HG02840 (cell line): ENCODE measurements at regions not wholly inside any gene's neighbourhood (a gene's known extent, or its start where the extent isn't known, plus 50 kb on each side); places are given as distances from the start of the nearest gene placed in this dataset.
"Not testable (repeated sequence)": the region's sequence is repeated elsewhere in the genome, so short reads cannot be mapped to it uniquely, and the experiment has no call there.

Experiments used
- ATAC-seq: cut with Tn5 transposase; IDR thresholded peaks from one replicate; pipeline ENCODE4 v1.9.1; 2021; ENCODE audit warnings: mild to moderate bottlenecking, moderate library complexity, moderate number of reproducible peaks; ENCODE audit not compliant: unreplicated experiment, low FRiP score

DNA sequence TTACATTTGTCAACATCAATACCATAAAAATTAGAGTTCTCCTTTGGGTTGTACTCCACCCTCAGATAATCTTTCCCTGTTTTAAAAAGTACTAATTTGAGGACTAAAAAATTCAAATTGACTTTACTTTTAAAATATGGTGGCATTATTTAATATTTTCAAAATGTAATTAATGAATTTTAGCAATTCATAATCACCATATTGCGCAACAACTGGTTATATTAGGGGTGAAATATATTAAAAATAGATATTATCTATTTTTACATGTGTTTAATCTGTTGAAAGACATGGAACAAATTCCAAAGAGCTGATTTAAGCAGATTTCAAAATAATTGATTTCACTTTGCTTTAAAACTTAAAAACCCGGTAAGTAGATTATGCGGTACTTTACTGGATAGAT is 236.6 kb upstream of the NOL4 start:
- no peak for ATAC-seq

DNA sequence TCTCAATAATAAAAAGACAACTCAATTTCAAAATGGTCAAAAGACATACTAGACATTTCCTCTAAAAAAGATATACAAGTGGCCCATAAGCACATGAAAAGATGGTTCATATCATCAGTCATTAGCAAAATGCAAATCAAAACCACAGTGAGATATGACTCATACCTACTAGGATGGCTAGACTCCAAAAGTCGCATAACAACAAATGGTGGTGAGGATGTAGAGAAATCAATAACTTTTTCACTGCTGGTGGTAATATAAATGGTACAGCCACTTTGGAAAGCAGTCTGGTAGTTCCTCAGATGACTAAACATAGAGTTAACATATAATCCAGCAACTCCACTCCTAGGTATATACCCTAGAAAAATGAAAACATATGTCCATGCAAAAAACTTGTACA is 242.3 kb upstream of the NOL4 start:
- ATAC-seq, result peak; percentile 68

DNA sequence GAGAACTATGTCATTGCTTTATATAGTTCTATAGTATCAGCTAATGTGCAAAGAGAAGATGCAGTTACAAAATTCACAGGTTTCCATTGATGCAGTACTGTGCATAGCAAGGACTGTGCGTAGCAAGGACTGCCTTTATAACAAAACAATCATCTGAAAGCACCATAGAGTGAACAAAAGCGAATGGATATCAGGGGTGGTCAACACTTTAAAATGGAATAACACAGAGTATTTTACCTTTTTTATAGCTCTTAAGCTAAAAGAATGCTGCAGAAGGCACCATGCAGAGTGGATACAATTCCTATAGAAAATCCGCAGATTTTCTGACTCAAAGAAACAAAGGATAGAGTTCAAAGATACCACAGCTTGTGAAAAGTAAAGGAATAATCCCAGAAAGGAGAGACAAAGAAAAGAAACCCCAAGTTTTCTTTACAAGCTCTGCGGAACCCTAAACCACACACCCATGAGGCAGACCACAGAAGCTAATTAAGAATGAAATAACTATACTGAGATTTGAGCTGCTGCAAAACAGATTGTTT is 229.9 kb upstream of the DTNA start:
- ATAC-seq, result no peak

DNA sequence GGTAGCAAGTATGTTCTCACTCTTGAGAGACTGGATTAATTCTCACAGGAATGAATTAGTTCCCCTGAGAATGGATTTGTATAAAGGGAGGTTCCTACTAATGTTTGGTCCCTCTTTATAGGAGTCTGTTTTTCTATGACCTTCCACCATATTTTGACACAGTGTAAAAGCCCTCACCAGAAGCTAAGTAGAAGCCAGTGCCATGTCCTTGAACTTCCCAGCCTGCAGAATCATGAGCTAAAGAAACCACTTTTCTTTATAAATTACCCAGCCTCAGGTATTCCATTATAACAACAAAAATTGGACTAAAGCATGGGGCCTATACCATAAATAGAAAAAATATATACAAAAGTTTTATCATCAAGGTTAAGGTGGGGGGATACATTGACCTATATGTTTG is 227.9 kb upstream of the DTNA start:
- no peak for ATAC-seq

DNA sequence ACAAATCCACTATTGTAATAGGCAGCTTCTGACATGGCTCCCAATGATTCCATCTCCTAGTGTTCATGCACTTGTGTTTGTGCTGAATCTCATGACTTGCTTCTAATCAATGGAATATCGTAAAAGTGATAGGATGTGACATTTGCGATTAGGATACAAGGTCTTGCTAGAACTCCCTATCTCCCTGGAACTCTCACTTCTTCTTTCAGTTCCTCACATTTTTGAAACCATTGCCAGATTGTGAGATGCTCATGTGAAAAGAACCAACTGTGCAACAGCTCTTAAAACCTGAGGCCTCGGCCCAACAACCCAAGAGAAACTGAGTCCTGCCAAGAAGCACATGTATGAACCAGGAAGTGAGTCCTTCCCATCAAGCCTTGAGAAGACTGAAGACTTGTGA is 226.9 kb upstream of the DTNA start:
- ATAC-seq, result no peak

DNA sequence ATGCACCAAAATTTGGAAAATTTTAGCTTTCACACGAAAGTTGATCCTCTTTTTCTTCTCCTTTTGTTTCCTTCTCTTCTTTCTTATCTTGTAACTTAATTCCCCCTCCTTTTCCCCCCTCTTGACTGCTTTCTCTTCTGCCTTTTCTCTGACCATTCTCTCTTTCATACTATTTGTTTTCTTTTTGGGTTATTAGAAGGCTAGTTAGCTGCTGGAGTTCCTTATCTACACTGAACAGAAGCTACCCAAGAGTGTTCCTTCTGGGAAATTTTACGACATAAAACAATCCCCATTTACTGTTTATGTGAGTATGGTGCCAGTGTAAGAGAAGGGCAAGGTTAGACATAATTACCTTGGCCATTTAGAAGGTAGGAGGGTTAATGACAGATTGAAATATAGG is 218.4 kb upstream of the DTNA start:
- ATAC-seq, result no peak

DNA sequence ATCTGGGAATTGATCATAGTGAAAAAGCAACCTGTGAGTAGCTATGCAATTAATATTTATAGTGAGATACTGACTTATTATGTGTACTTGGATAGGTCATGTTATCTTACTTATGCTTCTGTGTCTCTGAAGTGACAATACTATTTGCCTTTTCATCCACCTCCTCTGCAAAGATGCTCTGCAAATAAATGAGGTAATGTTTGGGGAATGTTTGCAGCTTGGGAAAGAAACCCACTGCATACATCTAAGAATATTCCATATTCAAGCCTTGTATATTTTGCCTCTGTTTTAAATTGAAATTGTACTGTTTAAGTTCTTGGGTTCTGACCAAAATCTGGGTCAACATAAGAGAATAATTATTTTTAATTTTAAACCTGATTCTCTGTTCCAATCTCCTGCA is 217.4 kb upstream of the DTNA start:
- ATAC-seq, result no peak

DNA sequence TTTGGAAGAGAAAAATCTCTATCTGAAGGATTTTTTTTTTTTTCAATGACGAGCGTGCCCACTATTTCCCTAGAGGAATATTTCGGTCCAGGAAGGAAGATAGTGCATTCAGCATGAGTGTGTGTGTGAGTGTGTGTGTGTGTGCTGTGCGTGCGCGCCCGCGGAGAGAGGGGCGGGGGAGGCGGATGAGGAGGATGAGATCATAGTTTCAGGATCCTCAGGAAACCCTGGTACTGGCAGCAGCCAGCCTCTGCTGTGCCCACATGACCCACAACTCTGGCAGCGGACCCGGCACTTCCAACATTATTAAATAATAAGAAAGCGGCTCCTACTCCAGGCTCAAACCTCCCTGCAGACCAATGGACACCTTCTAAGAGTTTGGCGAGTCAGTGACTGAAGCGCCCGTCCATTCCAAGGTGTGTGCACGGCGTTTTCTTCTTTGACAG is 217.0 kb upstream of the DTNA start:
- ATAC-seq, result no peak

DNA sequence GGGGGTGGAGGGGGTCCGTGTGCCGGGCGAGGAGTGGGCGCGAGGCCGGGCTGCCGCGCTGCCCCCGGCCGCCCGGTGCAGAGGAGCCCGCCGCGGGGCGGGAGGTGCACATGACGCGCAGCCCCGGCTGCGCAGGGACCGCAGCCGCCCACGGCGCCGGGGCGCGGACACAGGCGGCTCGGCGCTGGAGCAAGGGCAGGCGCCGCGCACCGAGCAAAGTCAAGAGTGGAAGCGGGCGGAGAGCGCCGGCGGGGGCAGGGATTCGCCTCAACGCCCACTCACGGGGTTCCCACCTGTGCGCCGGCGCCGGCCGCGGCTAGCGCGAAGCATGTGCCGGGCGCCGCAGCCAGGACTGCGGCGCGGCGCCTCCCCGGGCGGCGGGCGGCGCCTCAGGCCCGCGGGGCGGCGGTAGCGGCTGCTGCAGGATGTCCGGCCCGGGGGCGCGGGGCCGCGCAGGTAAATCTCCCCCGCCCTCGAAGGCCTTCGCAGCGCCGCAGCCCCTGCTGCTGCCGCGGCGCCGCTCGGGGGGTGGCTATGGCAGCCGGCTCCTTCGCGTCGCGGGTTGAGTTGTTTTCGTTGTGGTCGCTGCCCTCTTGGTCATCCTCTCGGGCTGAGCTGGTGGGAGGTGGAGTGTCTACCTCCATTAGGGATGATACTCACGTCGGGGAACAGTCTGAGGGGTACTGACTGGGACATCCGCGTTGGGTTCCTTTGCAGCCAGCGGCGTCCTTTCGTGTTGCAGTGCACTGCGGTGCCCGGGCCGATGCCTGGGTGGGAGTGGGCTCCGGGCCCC is 216.3 kb upstream of the DTNA start:
- ATAC-seq, result no peak

DNA sequence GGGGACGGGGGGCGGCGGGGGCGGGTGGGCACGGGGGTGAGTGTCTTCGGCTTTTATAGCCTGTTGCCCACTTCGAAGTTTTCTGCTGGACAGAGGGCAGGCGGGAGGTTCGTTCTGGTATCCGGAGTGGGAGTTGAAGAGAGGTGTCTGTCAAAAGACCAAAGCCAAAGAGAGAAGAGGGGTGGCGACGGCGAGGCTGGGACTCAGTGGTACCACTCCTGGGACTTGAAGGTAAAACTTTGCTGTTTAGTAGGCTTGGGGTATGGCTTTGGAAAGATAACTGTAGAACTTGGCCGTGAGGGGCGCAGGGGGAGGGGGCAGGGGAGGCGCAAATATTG is 215.8 kb upstream of the DTNA start:
- no peak for ATAC-seq

DNA sequence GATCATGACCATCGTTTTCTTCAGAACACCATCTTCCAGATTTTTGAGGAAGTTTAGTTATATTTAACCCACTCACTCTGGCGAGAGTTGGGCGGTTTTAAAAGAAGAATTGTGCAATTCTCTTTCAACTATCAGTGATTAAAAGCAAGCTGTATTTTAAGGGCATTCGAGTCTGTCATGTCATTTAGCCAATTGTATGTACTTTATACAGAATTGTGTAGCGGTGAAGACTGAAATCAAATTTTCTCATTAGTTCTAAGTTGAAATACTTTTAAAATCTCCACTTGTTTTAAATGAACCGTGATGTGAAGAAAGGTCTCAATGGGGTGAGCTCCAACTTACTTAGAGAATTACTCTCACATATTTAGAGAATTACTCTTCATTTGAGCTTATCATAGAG is 214.6 kb upstream of the DTNA start:
- ATAC-seq, result no peak

DNA sequence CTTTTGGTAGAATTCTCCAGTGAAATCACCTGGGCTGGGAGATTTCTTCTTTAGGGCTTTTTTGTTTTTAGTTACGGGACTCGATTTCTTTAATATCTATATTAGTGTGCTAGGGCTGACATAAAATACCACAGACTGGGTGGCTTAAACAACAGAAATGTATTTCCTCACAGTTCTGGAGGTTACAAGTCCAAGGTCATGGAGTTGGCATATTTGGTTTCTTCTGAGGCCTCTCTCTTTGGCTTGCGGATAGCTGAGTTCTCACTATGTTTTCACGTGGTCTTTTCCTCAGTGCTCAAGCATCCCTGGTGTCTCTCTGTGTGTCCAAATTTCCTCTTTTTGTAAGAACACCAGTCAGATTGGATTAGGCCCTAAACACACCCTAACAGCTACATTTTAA is 208.5 kb upstream of the DTNA start:
- ATAC-seq, result no peak

DNA sequence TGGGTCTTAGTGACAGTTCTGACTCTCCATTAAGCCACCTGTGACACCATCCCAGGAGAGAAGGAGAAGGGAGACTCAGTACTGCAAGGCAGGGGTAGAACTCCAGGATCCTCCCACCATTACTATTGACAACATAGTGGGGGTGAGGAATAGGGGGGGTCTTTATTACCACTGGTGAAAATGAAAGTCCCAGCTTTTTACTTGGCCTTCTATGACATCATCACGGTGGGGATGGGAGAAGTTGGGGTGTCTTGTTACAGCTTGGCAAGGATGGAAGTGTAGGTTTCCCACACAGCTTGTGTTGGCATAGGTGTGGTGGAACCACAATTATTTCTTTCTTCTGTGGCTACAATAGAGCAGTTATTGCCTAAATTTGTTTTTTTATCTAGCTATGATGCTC is 203.9 kb upstream of the DTNA start:
- no peak for ATAC-seq

DNA sequence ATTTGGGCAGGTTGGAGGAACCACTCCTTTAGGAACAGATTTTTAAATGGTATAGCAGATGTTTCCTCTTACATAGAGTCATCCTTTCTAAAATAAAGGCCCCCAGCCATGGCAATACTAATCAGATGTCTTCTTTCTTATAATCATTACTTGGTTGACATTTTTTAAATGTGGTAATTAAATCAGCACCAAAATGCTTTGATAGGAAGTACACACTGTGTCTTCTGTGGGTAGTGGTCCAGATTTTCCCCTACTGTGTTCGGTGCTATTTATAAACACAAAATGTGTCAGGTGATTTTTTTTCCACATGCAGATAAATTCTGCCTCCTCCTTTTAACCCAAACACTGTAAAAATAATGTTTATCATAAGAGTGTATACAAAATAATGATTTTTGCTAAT is 200.9 kb upstream of the DTNA start:
- ATAC-seq, result no peak

DNA sequence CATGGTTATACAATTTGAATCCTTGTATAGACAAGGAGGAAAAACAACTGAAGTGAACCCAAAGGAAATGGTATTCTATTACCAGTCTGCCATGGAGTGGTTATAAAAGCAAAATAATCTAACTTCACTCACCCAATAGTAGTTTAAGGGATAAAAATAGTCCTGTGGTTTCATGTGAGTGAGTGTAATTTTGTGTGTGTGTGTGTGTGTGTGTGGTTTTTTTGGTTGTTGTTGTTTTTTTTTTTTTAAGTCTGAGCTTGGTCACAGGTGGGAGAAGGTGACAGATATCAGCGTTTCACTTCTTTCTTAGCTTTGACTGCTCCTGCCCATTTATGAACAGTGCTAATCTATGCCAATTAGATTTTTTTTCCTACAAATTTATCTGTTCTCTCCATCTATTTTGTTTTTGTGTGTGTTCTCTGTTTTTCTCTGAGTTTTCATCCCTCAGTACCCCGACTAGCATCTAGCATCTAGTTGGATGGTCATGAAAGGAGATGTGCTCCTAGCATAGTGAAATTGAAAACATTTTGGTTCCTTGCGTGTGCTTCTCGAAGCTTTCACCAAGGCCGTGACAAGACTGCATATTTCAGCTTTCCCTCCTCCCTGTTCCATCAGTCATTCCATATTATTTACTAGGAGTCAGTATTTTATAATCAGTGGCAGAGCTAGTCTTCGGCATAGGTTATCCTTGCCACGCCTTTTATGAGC is 200.1 kb upstream of the DTNA start:
- no peak for ATAC-seq

DNA sequence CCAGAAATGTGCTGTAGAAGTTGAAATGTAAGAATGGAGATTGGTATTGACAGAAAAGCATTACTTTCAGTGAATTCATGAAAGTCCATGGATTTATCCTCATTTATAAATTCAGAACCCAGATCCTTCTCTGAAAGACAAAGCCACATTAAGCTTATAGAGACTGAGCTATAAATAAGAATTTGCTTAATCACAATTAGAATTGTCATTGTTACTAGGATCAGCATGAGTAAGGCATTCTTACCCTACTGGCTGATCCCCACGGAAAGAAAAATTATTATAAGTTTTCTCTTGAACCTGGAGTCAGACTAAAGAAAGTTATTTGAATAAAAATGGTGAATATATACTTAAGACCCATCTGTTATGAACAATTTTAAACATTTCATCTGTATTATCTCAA is 199.2 kb upstream of the DTNA start:
- ATAC-seq, result no peak

DNA sequence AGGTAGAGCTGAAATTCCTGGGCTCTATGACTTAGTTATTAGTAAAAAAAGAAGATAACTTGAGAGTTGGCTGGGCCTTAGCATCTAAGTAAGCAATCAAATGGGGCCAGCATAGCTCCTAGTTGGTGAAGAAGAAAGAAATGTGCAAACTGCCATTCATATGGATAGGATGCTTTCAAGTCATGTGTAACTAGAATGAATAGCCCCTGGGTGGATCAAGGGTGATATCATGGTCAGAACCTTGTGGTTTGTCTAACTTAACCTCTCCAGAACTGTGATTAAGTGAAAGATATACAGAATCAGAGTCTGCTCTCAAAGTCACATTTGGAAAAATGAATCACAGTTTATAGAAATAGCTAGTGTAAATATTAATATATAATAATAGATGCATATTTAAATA is 198.7 kb upstream of the DTNA start:
- ATAC-seq, result no peak

DNA sequence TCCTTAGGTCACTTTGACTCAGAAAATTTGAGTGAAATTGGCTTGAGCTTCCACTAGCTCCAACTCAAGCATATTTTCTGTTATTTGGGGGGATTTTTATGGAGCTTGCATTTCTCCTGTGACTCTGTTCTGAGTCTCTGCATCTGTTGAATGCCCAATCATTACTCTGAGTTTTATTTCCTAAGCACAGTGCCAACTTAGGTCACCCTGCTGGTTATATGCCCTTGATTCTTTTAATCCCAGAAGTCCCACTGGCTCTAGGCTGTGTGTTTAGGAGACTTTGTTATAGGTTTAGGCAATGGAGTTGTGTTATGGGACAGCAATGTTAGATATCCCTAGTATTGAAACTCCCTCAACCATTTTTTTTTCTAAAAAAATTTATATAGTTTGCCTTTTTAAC is 198.2 kb upstream of the DTNA start:
- no peak for ATAC-seq

DNA sequence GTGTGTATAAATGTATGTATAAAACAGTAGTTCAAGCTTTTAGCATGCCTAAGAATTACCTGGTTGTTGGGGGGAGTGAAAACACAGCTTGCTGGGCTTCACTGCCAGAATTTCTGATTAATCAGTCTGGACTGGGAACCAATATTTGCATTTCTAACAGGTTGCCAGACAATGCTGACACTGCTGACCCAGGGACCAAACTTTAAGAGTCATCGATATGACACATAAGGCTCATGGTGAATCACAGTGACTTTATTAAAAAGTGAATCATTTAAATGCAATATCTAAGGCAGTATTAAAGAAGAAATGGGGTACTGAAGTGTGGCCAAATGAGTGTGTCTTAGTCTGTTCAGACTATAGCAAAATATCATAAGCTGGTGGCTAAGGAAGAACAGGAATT is 195.9 kb upstream of the DTNA start:
- ATAC-seq, result no peak

DNA sequence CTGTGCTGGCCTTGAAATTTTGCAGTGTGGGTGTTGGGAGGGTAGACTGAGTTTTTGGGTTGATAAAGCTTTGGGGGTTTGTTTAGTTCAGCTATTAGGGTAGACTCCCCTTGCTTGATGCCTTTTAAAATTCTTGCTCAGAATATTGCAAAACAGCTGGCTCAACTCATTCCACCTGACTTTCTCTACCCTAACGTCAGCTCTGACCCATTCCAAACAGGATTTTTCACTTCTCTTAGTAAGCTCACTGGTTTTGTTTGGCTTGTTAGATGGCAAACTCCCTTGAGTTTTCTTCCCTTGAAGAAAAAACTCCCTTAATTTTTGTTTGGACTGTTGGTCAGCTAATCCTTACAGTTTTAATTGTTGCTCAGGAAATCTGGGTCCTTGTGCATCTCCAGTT is 195.1 kb upstream of the DTNA start:
- ATAC-seq, result no peak

DNA sequence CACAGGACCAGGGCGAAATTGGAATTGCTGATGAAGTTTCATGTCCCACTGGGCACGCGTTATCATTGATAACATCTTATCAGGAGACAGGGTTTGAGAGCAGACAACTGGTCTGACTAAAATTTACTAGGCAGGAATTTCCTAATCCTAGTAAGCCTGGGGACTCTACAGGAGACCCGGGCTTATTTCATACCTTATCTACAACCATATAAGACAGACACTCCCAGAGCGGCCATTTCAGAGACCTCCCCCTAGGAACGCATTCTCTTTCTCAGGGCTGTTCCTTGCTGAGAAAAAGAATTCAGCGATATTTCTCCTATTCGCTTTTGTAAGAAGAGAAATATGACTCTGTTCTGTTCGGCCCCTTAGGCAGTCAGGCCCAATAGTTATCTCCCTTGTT is 193.7 kb upstream of the DTNA start:
- not testable (repeated sequence) for ATAC-seq

DNA sequence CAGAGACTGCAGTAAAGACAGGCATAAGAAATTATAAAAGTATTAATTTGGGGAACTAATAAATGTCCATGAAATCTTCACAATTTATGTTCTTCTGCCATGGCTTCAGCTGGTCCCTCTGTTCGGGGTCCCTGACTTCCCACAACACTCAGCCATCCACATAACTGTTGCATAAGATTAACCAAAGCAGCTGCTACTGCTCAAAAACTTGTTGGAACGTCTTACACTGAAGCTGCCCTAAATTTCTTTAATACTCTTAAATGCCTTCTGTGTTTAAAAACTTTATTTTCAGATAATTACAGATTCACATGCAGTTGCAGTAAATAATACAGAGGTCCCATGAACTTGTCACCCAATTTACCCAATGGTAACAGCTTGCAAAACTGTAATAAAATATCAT is 193.1 kb upstream of the DTNA start:
- ATAC-seq, result not testable (repeated sequence)
